Activated CD4-positive, alpha-beta T cell treated with anti-CD3 and anti-CD28 coated beads, Interleukin-2, amount 50 U/mL, for 48 hours (primary cell): ENCODE measurements at regions not wholly inside any gene's neighbourhood (a gene's known extent, or its start where the extent isn't known, plus 50 kb on each side); places are given as distances from the start of the nearest gene placed in this dataset.
"Not testable (repeated sequence)": the region's sequence is repeated elsewhere in the genome, so short reads cannot be mapped to it uniquely, and the experiment has no call there.

Experiments used
- DNase-seq, 2 experiments: peaks; one replicate each; pipeline ENCODE4 v3.0.0-alpha.2; 2020

GRCh38 chr7:140283472-140283871, 106.7 kb upstream of the KDM7A start:
- DNase-seq, result no peak

DNA sequence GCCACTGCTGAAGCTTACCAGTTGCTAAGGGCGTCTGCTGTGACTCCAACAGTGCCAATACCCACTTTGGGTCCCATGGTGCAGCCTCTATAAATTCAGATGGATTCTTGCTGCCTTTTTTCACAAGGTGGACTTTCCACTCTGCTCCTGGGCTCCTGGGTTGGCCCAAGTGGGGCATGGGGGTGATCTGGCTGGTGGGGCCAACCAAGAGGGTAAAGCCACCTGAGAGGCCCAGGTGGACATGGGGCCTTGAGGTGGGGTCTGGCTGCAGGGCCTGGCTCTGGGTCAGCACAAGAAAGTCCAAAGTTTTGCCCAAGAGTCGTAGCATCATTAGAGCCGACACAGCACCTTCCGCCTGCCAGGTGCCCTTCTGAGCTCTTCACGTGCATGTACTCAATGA, 105.2 kb upstream of the KDM7A start:
- no peak for DNase-seq

- DNase-seq, result no peak
Observed at GRCh38 chr7:140281255-140281654, 104.5 kb upstream of the KDM7A start.

- DNase-seq, result no peak
Observed at GRCh38 chr7:140276001-140276400, 99.2 kb upstream of the KDM7A start.

- DNase-seq, result no peak
Observed at GRCh38 chr7:140275069-140275965, 98.5 kb upstream of the KDM7A start.

DNA sequence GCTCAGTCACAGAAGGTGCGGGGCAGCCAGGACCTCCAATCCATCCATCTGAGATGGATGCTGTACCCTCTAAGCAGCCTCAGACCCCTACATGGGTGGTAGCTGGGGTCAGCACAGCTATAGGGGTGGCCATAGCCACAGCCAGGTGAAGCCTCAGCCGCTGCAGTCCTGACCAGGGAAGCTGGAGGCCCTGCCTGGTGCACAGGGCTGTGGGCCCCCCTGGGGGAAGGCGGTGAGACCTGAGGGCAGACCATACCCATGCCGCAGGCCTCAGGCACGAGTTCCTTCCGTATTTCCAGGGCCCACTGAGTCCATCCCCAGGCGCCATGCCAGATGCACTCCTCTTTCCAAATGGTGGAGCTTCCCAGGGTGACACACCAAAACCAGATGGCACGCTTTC, 96.6 kb upstream of the KDM7A start:
- no peak for DNase-seq

DNA sequence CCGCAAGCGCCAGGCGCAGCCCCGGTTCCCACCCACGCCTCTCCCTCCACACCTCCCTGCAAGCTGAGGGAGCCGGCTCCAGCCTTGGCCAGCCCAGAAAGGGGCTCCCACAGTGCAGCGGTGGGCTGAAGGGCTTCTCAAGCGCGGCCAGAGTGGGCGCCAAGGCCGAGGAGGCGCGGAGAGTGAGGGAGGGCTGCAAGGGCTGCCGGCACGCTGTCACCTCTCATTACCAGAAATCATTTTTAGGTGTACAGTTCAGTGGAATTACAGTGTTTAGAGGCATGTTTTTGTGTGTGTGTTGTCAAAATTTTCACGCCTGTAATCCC, 94.8 kb upstream of the KDM7A start:
- DNase-seq, result not testable (repeated sequence)

DNA sequence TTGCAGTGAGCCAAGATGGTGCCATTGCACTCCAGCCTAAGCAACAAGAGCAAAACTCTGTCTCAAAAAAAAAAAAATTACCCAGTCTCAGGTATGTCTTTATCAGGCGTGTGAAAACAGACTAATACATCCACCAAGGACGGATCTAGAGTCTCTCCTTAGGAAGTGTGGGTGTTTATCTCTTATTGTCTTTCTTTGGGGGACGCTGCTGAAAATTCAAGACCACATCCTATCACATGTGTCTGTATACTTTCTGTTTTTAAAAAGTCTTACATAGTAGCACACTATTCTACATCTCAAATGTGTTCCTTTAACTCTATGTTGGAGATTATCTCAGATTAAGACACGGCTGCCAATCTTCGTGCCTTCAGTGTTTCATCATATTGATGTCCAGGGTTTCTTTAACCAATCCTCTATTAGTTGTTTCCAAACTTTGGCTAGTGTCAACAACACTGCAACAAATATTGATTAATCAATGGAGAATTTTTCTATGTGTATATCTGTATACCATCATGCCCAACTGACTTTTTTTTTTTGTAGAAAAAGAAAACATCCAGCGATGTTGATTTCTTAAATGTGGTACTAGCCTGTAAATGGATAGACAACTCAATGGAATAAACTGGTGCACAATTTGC, 92.3 kb upstream of the KDM7A start:
- no peak for DNase-seq

- DNase-seq, result no peak
Observed at GRCh38 chr7:140267381-140268226, 90.8 kb upstream of the KDM7A start.

DNA sequence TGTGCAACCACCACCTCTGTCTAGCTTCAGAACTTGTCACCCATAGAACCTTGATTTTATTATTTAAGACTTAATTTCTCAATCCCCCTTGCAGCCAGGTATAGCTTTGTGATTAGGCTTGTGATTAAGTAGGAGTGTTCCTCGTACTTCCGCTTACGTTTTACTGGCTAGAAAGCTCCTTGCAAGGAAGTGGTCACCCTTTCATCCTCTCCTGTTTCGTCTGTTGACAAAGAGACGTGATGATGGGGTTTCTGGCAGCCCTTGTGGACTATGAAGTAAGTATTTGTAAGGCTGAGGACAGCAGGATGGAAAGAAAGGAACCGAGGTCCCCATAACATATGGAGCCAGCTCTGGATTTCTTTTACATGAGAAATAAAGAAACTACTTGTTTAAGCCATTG, 86.5 kb upstream of the KDM7A start:
- DNase-seq, result no peak

DNA sequence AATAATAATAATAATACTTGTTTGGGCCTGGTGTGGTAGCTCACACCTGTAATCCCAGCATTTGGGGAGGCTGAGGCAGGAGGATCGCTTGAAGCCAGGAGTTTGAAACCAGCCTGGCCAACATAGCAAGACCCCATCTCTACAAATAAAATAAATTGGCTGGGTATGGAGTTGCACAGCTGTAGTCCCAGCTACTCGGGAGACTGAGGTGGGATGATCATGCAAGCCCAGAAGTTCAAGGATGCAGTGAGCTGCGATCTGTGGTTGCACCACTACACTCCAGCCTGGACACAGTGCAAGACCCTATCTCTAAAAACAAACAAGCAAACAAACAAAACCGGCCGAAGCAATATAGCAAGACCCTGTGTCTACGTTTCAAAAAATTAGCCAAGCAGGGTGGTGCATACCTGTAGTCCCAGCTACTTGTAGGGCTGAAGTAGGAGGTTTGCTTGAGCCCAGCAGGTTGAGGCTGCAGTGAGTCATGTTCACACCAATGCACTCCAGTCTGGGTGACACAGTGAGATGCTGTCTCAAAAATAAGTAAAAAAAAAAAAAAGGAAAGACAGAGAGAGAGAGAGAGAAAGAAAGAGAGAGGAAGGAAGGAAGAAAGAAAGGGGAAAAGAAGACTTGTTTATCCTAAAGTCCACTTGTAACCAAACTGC, 85.6 kb upstream of the KDM7A start:
- no peak for DNase-seq

DNA sequence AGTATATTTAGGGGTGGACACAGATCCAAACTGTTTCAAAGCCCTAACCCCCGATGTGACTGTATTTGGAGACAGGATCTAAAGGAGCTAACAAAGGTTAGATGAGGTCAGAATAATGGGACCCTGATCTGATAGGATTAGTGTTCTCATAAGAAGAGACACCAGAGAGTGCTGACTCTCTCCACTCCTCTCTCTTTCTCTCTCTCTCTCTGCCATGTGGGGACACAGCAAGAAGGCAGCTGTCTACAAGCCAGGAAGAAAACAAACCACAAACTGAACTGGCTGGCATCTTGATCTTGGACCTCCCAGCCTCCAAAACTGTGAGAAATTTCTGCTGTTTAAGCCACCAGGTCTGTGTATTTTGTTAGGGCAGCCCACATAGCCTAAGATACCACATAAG, 84.7 kb upstream of the KDM7A start:
- DNase-seq, result no peak

DNA sequence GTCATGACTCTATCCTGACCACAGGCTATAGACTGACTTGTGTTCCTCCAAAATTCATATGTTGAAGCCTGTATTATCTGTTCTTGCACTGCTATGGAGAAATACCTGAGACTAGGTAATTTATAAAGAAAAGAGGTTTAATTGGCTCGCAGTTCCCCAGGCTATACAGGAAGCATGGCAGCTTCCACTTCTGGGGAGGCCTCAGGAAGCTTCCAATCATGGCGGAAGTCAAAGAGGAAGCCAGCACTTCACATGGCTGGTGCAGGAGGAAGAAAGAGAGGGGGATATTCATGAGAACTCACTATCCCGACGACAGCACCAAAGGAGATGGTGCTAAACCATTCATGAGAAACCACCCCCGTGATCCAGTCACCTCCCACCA, 84.3 kb upstream of the KDM7A start:
- no peak for DNase-seq

DNA sequence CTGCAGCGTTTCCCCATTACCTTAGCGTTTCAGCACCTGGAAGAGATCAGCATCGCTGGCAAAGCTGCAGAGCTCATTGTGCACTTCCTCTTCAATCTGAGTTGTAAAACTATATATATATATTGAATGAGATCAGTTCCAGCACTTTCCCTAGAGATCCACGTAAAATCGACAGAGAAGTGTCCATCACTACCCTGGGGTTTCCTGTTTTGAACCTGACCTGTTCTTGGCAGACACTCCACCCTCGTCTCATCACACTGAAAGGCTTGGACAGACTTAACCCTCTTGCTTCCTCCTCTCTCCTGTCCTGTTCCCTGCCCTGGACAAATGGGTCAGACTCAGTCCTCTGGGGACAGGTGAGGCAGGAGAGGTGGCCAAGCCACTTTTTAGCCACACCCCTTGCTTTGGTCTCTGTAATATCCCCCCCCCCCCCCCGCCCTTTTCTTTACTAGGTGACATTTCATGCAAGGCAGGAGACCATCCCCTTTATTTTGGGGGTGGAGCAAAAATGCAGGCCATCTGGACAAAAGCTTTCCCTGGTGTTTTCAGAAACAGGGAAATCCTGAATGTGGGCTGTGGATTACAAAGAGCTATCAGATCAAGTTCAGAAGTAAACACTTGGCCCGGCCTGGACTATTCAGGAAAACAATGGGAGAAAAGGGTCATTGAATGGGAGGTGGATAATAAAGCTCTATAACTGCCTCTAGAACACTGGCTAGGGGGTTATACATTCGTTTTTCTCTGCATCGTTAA, 83.7 kb upstream of the KDM7A start:
- no peak for DNase-seq

DNA sequence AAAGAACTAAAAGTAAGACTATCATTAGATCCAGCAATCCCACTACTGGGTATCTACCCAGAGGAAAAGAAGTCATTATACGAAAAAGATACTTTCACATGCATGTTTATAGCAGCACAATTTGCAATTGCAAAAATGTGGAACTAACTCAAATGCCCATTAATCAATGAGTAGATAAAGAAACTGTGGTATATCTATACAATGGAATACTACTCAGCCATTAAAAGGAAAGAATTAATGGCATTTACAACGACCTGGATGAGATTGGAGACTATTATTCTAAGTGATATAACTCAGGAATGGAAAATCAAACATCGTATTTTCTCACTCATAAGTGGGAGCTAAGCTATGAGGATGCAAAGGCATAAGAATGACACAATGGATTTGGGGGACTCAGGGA, 80.5 kb upstream of the KDM7A start:
- not testable (repeated sequence) for DNase-seq

DNA sequence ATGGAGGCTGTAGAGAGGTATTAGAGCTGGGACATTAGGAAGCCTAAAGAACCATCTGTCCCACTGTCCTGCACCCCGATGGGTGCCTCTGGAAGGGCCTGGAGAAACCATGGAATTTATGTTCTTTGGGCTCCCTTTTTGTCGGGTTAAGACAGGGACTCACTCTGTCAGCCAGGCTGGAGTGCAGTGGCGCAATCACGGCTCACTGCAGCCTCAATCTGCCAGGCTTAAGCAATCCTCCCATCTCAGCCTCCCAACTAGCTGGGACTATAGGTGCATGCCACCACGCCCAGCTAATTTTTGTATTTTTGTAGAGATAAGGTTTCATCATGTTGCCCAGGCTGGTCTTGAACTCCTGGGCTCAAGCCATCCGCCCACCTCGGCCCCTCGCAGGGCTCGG, 78.2 kb upstream of the KDM7A start:
- not testable (repeated sequence) for DNase-seq

GRCh38 chr7:140249036-140249806, 72.4 kb upstream of the KDM7A start:
- DNase-seq, result no peak

DNA sequence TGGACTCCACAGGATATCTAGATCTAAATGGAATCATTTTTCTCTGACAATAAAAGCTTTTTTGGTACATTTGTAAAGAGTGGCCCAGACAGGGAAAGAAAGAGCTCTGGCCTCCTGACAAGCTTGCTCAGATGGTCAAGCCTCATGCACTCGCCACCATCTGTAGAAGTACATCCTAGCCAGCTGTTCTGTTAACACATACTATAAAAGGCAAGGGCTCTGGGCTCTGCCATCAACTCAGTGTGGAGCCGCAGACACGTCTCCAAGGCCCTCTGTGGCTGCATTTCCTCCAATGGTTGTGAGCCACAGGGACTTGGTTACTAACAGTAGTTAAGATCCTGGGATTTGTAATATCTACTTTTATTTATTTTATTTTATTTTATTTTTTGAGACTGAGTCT, 70.8 kb upstream of the KDM7A start:
- DNase-seq, result no peak

DNA sequence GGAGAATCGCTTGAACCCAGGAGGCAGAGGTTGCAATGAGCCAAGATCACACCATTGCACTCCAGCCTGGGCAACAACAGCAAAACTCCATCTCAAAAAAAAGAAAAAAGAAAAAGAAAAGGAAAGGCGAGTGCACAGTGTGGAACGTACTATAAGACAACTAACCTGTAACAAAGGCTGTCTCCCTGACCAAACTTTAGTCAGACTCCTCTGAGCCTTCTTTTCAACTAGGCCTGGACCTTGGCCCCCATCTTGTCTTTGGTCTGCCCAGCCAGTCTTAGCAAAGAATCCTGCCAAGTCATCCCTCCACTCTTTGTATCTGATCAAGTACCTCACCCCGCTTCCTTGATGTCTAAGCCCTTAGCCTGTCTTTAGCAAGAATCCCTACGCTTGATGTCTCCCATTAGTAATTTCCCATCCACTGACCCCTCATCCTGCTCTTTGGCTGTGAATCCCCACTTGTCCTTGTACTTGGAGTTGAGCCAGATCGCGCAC, 68.9 kb upstream of the KDM7A start:
- DNase-seq, result no peak

GRCh38 chr7:140242057-140243031, 65.6 kb upstream of the KDM7A start:
- DNase-seq, result no peak
